GM19467 (cell line): ENCODE measurements at regions not wholly inside any gene's neighbourhood (a gene's known extent, or its start where the extent isn't known, plus 50 kb on each side); places are given as distances from the start of the nearest gene placed in this dataset.
A peak's percentile ranks its signal among the peaks of the same experiment; 100 is the strongest.
"Not testable (repeated sequence)": the region's sequence is repeated elsewhere in the genome, so short reads cannot be mapped to it uniquely, and the experiment has no call there.

Source experiments
- ATAC-seq: cut with Tn5 transposase; IDR thresholded peaks from one replicate; pipeline ENCODE4 v1.9.1; 2021; ENCODE audit warnings: mild to moderate bottlenecking, moderate library complexity; ENCODE audit not compliant: unreplicated experiment

DNA sequence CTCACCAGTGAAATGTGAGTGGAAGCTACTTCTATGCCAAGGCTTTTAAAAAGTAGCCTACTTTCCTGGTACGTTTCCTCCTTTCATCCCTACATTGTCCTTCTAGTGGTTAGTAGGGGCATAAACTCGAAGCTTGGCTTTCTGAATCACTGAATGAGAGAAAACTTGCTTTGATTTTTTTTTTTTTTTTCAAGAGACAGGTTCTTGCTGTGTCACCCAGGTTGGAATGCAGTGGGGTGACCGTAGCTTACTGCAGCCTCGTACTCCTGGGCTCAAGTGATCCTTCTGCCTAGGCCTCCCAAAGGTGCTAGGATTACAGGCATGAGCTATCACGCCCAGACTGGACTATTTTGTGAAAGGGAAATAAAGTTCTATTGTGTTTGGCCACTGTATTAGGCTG, 89.1 kb upstream of the IGFBP7 start:
- ATAC-seq, result no peak

- ATAC-seq, result no peak
Observed at GRCh38 chr4:57195622-57196021, 85.4 kb upstream of the IGFBP7 start.

- ATAC-seq, result no peak
Observed at GRCh38 chr4:57194068-57194611, 84.0 kb upstream of the IGFBP7 start.

- ATAC-seq, result no peak
Observed at GRCh38 chr4:57193209-57193810, 83.1 kb upstream of the IGFBP7 start.

DNA sequence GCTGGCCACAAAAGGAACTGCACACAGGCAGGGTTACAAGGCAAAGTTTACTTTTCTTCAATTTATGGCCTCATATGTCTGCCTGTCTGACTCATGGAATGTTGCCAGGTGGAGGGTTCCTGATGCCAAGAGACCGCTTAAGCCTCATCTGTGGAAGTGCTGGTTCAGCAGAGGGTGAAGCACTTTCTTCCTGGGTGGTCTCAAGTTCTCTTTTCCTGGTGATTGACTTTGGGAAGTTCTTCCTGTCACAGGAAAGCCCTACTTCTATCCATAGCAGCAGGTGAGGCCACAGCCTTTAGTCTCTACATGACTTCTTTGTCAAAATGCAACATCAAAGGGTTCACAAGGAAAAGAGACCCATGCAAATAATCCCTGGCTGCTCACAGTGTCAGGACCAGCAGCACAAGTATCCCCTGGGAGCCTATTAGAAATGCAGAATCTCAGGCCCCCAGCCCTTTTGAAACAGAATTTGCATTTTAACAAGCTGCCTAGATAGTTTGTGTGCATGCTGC, 81.4 kb upstream of the IGFBP7 start:
- ATAC-seq, result no peak

- ATAC-seq, result peak; percentile 58
Observed at GRCh38 chr4:57190601-57191481, 80.7 kb upstream of the IGFBP7 start.

DNA sequence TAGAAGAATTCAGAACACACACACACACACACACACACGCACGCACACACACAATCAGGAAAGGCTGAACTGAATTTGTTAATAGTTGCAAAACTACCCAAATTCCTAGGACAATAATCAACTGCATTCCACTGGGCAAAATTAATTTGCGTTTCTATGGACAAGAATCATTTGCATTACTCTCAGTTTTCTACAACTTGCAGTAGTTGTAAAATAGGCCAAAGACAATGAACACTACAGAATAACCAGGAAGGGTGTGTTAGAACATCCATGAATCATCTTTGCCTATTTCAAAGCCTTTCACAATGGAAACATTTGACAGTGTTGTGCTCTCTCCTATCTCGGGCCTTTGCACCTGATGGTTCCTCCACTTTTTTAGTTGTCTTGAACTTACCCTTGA, 77.1 kb upstream of the IGFBP7 start:
- ATAC-seq, result no peak

DNA sequence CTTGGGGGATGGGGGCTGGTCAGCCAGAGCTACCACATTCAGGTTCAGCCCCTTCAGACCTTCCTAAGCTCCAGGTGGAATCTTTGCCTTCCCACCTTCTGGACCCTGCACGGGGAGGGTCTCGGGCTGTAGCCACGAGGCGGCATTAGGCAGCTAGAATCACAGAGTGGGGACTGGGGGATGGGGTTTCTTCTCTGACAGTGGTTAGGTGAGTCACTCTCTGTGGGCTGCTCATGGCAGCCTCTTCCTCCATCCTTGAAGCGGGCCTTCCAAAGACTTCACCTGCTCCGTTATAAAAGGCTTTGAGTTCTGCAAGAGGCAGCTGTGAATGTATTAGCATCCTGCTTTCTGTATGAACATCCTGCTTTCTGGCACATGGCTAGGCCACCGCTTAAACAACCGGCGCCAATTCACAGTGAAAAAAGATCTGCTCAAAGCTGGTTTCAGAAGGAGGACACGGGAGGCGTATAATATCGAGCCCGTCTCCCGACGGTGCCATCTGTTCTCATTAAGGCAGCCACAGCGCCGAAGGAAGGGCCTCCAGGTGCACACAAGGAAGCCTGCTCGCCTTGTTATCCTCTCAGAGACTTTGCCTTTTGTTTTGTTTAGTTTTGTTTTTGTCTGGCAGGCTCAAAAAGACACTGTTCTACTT, 74.3 kb upstream of the IGFBP7 start:
- no peak for ATAC-seq

GRCh38 chr4:57182132-57182874, 72.1 kb upstream of the IGFBP7 start:
- ATAC-seq, result no peak

- not testable (repeated sequence) for ATAC-seq
Observed at GRCh38 chr4:57173136-57173535, 63.0 kb upstream of the IGFBP7 start.

GRCh38 chr4:57172065-57172464, 61.9 kb upstream of the IGFBP7 start:
- ATAC-seq, result no peak

GRCh38 chr4:57168982-57169381, 58.8 kb upstream of the IGFBP7 start:
- ATAC-seq, result no peak

DNA sequence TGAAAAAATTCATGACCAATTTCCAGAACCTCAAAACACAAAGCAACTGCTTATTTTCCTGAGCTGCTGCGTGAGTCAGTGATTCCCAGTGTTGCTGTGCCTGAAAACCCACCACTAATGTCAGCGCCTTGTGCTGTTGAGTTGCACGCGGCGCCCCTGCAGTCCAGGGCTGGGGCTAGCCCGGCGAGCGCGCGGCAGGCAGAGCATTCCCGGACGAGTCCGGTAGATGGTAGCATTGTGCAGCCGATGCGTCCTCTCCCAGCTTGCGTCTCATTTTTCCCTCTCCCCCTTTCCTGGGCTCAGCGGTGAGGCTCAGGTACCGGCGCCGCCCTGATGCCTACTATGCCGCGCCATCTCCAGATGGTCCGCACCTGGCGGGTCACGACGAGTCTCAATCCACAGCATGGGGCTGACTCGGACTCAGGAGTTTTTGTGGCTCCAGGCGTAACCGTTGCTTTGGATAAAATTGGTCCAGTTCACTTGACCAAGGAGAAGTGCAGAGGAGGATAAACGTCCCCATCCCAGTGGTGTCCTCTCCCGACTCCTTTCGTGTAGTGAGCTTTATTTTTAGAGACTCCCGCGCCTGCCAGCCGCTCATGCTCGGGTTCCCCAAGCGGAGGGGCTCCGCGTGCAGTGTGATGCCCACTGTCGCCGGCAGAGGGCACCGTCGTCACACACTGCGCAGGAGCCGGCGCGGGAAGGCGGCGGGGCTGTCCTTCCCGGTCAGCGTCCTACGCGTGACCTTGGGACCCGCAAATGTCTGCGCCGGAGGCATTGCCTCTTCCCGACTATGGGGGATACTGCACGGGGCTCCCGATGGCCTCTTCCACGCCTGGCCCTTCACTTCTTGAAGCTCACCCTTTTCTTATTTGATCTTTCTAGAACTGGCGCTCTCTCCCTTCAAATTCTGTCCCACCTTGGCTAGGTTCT, 53.6 kb upstream of the IGFBP7 start:
- ATAC-seq, result peak; percentile 98

DNA sequence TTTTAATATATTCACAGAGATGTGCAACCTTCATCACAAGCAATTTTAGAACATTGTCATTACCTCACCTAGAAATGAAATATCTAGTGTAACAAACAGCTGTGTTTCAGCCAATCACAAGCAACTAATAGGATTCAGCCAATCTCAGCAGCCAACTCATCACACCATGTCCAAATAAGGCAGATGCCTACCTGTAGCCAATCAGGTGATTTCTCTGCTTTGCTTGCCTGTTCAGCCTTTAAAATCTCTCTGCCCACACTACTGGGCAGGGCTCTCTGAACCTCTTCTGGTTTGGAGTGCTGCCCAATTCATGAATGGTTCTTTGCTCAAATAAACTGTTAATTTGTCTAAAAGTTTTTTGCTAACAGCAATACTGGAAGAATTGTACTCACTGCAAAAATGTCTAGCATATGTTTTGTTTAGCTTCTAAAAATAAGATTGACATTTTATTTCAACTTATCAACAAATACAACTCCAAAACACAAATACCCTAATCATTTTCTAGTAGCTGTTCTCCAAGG, 52.4 kb upstream of the IGFBP7 start:
- no peak for ATAC-seq
